ENCODE measurements at regions not wholly inside any gene's neighbourhood (a gene's known extent, or its start where the extent isn't known, plus 50 kb on each side); places are given as distances from the start of the nearest gene placed in this dataset.
A peak's percentile ranks its signal among the peaks of the same experiment; 100 is the strongest.
"Not testable (repeated sequence)": the region's sequence is repeated elsewhere in the genome, so short reads cannot be mapped to it uniquely, and the experiment has no call there.

DNA sequence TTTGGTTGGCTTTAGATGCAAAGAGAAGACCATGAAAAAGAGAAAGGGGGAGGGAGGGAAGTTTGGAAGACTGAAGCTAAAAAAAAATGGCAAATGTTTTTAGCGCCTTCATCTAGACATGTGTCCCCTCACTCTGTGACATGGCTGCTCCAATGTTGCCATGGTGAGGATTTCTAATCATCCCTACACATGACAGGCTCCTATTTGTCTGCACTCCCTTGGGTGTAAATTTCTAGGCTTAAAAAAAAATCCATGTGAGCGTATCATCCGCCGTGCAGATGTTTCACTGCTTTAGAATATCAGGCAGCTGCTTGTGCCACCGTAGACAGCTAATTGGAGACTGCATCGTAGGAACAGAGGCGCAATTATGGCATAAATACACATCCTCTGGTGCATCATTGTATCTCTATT lies 761.1 kb upstream of the MMS22L start:
- Histone ChIP-seq H3K36me3 (ENCODE audit: control insufficient read depth in 1 of 2, insufficient read depth in 2 of 2, low read length in 1 of 2) (no peaks in the 10 kb centered on the region), H3K27ac (ENCODE audit: low read depth in 1 of 2, low read length in 2 of 2) (no peak overlapping the region), H3K27me3 (ENCODE audit: control insufficient read depth in 1 of 2, insufficient read depth in 2 of 2, low read length in 1 of 2) (peaks cover 0 to 1% of the 10 kb centered on the region in 2 donors), H3K4me1 (ENCODE audit: control insufficient read depth in 1 of 2, insufficient read depth in 2 of 2, low read length in 2 of 2) (no peaks in the 10 kb centered on the region), H3K4me3 (ENCODE audit: low read length in 2 of 2) (no peak overlapping the region), H3K9me3 (ENCODE audit: control insufficient read depth, low read length) (no peaks in the 10 kb centered on the region)
- intact Hi-C loops (cut with DNase I): no loop called here
- WGBS, 2 donors: 51 to 53% methylated on average over 7 of the region's 7 CpGs
- no peak for ATAC-seq (ENCODE audit: low FRiP score)
- no peak for DNase-seq

GRCh38 chr6:98044791-98045470 lies 761.9 kb upstream of the MMS22L start:
- H3K27ac ChIP-seq (ENCODE audit: low read depth in 1 of 2, low read length in 2 of 2): no peak overlapping the region
- no peaks in the 10 kb centered on the region for H3K9me3 ChIP-seq (ENCODE audit: control insufficient read depth, low read length)
- H3K4me1 ChIP-seq (ENCODE audit: control insufficient read depth in 1 of 2, insufficient read depth in 2 of 2, low read length in 2 of 2): no peaks in the 10 kb centered on the region
- 40 to 44% methylated on average over 7 of the region's 7 CpGs for WGBS, 2 donors
- H3K36me3 ChIP-seq (ENCODE audit: control insufficient read depth in 1 of 2, insufficient read depth in 2 of 2, low read length in 1 of 2): no peaks in the 10 kb centered on the region
- ATAC-seq (ENCODE audit: low FRiP score) (peak; percentile 59), DNase-seq (no peak)
- intact Hi-C loops (cut with DNase I): no loop called here
- no peak overlapping the region for H3K4me3 ChIP-seq (ENCODE audit: low read length in 2 of 2)
- H3K27me3 ChIP-seq (ENCODE audit: control insufficient read depth in 1 of 2, insufficient read depth in 2 of 2, low read length in 1 of 2): peaks cover 0 to 1% of the 10 kb centered on the region in 2 donors

DNA sequence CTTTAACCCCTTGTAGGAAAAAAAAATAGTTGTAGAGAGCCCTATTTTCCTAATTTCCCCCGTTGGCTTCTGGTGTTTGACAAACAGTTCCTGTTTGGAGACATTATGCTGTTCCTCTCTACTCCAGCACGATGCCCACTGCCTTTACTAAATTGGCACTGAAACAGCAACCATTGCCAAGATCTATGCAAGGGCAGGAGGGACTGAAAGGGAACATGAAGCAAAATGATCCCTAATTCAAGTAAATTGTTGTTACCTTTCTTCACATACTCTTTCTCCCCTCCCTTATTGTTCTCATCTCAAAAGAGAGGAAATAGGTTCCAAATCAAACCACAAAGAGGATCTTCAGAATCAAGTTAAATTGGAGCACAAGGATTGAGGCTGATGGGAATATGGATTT lies 764.1 kb upstream of the MMS22L start:
- no peaks in the 10 kb centered on the region for H3K4me1 ChIP-seq (ENCODE audit: control insufficient read depth in 1 of 2, insufficient read depth in 2 of 2, low read length in 2 of 2)
- no peak overlapping the region for H3K4me3 ChIP-seq (ENCODE audit: low read length in 2 of 2)
- H3K27me3 ChIP-seq (ENCODE audit: control insufficient read depth in 1 of 2, insufficient read depth in 2 of 2, low read length in 1 of 2): no peaks in the 10 kb centered on the region
- DNase-seq (no peak), ATAC-seq (ENCODE audit: low FRiP score) (no peak)
- no peaks in the 10 kb centered on the region for H3K36me3 ChIP-seq (ENCODE audit: control insufficient read depth in 1 of 2, insufficient read depth in 2 of 2, low read length in 1 of 2)
- no peak overlapping the region for H3K27ac ChIP-seq (ENCODE audit: low read depth in 1 of 2, low read length in 2 of 2)
- H3K9me3 ChIP-seq (ENCODE audit: control insufficient read depth, low read length): no peaks in the 10 kb centered on the region
- WGBS, 2 donors: 14 to 21% methylated on average over 2 of the region's 2 CpGs
- intact Hi-C loops (cut with DNase I): no loop called here

GRCh38 chr6:98047871-98048270 lies 764.9 kb upstream of the MMS22L start:
- Histone ChIP-seq H3K27ac (ENCODE audit: low read depth in 1 of 2, low read length in 2 of 2) (no peak overlapping the region), H3K4me1 (ENCODE audit: control insufficient read depth in 1 of 2, insufficient read depth in 2 of 2, low read length in 2 of 2) (no peaks in the 10 kb centered on the region), H3K4me3 (ENCODE audit: low read length in 2 of 2) (no peak overlapping the region), H3K27me3 (ENCODE audit: control insufficient read depth in 1 of 2, insufficient read depth in 2 of 2, low read length in 1 of 2) (no peaks in the 10 kb centered on the region), H3K9me3 (ENCODE audit: control insufficient read depth, low read length) (no peaks in the 10 kb centered on the region), H3K36me3 (ENCODE audit: control insufficient read depth in 1 of 2, insufficient read depth in 2 of 2, low read length in 1 of 2) (no peaks in the 10 kb centered on the region)
- DNase-seq: no peak
- WGBS, 2 donors: 74 to 81% methylated on average over 3 of the region's 3 CpGs
- intact Hi-C loops (cut with DNase I): no loop called here
- ATAC-seq (ENCODE audit: low FRiP score): no peak

DNA sequence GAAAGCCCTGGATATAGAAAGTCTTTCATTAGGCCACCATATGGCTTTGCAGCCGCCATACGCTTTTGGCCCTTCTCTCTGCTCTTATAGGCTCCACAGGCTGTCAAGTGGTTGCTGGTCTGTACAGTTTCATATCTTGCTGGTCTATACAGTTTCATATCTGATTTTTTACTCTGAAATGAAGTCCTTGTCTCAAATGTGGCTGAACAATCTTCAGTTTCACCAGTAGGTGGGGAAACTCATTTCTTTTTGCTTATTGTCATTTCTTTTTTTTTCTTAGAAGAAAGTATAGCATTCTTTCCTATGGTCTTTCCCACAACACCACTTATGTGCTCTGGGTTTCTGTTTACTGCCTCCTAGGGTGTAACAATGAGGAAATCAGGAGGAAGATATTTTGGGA lies 771.4 kb upstream of the MMS22L start:
- H3K9me3 ChIP-seq (ENCODE audit: control insufficient read depth, low read length): no peaks in the 10 kb centered on the region
- WGBS, 2 donors: 74 to 80% methylated on average over 2 of the region's 2 CpGs
- no peak for DNase-seq
- no peaks in the 10 kb centered on the region for H3K27me3 ChIP-seq (ENCODE audit: control insufficient read depth in 1 of 2, insufficient read depth in 2 of 2, low read length in 1 of 2)
- no peak for ATAC-seq (ENCODE audit: low FRiP score)
- no peak overlapping the region for H3K27ac ChIP-seq (ENCODE audit: low read depth in 1 of 2, low read length in 2 of 2)
- H3K36me3 ChIP-seq (ENCODE audit: control insufficient read depth in 1 of 2, insufficient read depth in 2 of 2, low read length in 1 of 2): no peaks in the 10 kb centered on the region
- H3K4me1 ChIP-seq (ENCODE audit: control insufficient read depth in 1 of 2, insufficient read depth in 2 of 2, low read length in 2 of 2): no peaks in the 10 kb centered on the region
- no peak overlapping the region for H3K4me3 ChIP-seq (ENCODE audit: low read length in 2 of 2)
- intact Hi-C loops (cut with DNase I): no loop called here

DNA sequence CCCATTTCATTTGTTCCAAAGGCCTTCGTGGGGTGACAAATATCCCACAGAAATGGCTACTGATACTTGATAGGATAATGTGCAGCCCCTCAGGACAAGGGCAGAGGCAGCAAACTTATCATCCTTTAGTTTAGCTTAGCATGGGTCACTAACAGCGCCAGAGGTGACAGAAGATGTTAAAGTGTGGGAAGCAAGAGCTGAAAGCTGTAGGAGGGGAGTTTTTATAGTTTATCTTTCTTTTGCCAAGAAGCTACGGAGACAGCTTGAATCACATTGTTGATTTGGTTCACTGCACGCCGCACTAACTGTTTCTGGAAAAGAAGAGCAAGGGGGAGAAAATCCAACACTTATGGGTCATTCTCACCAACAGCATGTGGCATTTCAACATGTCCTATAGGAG lies 773.9 kb upstream of the MMS22L start:
- intact Hi-C loops (cut with DNase I): no loop called here
- no peaks in the 10 kb centered on the region for H3K9me3 ChIP-seq (ENCODE audit: control insufficient read depth, low read length)
- H3K36me3 ChIP-seq (ENCODE audit: control insufficient read depth in 1 of 2, insufficient read depth in 2 of 2, low read length in 1 of 2): no peaks in the 10 kb centered on the region
- H3K27me3 ChIP-seq (ENCODE audit: control insufficient read depth in 1 of 2, insufficient read depth in 2 of 2, low read length in 1 of 2): no peaks in the 10 kb centered on the region
- H3K4me1 ChIP-seq (ENCODE audit: control insufficient read depth in 1 of 2, insufficient read depth in 2 of 2, low read length in 2 of 2): no peaks in the 10 kb centered on the region
- no peak overlapping the region for H3K27ac ChIP-seq (ENCODE audit: low read depth in 1 of 2, low read length in 2 of 2)
- ATAC-seq (ENCODE audit: low FRiP score) (no peak), DNase-seq (no peak)
- no peak overlapping the region for H3K4me3 ChIP-seq (ENCODE audit: low read length in 2 of 2)
- 0 to 8% methylated on average over 5 of the region's 5 CpGs for WGBS, 2 donors

DNA sequence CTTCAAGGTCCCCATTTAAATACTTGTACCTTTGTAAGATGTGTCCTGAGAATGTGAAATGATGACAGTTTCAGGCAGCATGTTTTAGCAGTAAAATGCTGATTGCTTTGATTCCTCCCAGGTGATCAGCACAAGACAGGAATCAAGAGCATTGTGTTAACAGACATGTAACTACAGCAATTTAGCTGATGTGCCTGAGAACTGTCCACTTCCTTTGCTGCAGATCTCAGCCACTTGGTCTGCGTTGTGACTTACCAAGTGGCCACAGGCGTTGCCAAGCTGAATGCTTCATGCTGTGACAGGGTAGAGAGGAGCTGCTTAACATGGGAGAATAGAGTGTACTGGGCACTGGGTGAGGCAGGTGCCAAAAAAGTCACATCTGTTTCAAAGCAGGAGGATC lies 767.0 kb upstream of the POU3F2 start:
- no peak overlapping the region for H3K27ac ChIP-seq (ENCODE audit: low read depth in 1 of 2, low read length in 2 of 2)
- ATAC-seq (ENCODE audit: low FRiP score) (no peak), DNase-seq (no peak)
- no peaks in the 10 kb centered on the region for H3K36me3 ChIP-seq (ENCODE audit: control insufficient read depth in 1 of 2, insufficient read depth in 2 of 2, low read length in 1 of 2)
- H3K27me3 ChIP-seq (ENCODE audit: control insufficient read depth in 1 of 2, insufficient read depth in 2 of 2, low read length in 1 of 2): no peaks in the 10 kb centered on the region
- H3K4me3 ChIP-seq (ENCODE audit: low read length in 2 of 2): no peak overlapping the region
- no peaks in the 10 kb centered on the region for H3K4me1 ChIP-seq (ENCODE audit: control insufficient read depth in 1 of 2, insufficient read depth in 2 of 2, low read length in 2 of 2)
- WGBS, 2 donors: 44 to 45% methylated on average over 2 of the region's 2 CpGs
- no peaks in the 10 kb centered on the region for H3K9me3 ChIP-seq (ENCODE audit: control insufficient read depth, low read length)
- intact Hi-C loops (cut with DNase I): no loop called here

- H3K4me1 ChIP-seq (ENCODE audit: control insufficient read depth in 1 of 2, insufficient read depth in 2 of 2, low read length in 2 of 2); H3K27me3 ChIP-seq (ENCODE audit: control insufficient read depth in 1 of 2, insufficient read depth in 2 of 2, low read length in 1 of 2); H3K27ac ChIP-seq (ENCODE audit: low read depth in 1 of 2, low read length in 2 of 2); intact Hi-C loops (cut with DNase I); ATAC-seq (ENCODE audit: low FRiP score); DNase-seq; H3K9me3 ChIP-seq (ENCODE audit: control insufficient read depth, low read length); H3K4me3 ChIP-seq (ENCODE audit: low read length in 2 of 2); H3K36me3 ChIP-seq (ENCODE audit: control insufficient read depth in 1 of 2, insufficient read depth in 2 of 2, low read length in 1 of 2): not testable (repeated sequence)
- 93 to 97% methylated on average over 8 of the region's 8 CpGs for WGBS, 2 donors
Observed at GRCh38 chr6:98088537-98088936, 745.8 kb upstream of the POU3F2 start.

GRCh38 chr6:98092331-98092730 lies 742.0 kb upstream of the POU3F2 start:
- Histone ChIP-seq H3K4me3 (ENCODE audit: low read length in 2 of 2) (no peak overlapping the region), H3K9me3 (ENCODE audit: control insufficient read depth, low read length) (no peaks in the 10 kb centered on the region), H3K36me3 (ENCODE audit: control insufficient read depth in 1 of 2, insufficient read depth in 2 of 2, low read length in 1 of 2) (no peaks in the 10 kb centered on the region), H3K4me1 (ENCODE audit: control insufficient read depth in 1 of 2, insufficient read depth in 2 of 2, low read length in 2 of 2) (no peaks in the 10 kb centered on the region), H3K27ac (ENCODE audit: low read depth in 1 of 2, low read length in 2 of 2) (no peak overlapping the region), H3K27me3 (ENCODE audit: control insufficient read depth in 1 of 2, insufficient read depth in 2 of 2, low read length in 1 of 2) (no peaks in the 10 kb centered on the region)
- ATAC-seq (ENCODE audit: low FRiP score): no peak
- intact Hi-C loops (cut with DNase I): no loop called here
- no peak for DNase-seq
- 54 to 63% methylated on average over 2 of the region's 2 CpGs for WGBS, 2 donors

All from aorta (tissue), 5 donors.